ENCODE measurements at regions not wholly inside any gene's neighbourhood (a gene's known extent, or its start where the extent isn't known, plus 50 kb on each side); places are given as distances from the start of the nearest gene placed in this dataset.

DNA sequence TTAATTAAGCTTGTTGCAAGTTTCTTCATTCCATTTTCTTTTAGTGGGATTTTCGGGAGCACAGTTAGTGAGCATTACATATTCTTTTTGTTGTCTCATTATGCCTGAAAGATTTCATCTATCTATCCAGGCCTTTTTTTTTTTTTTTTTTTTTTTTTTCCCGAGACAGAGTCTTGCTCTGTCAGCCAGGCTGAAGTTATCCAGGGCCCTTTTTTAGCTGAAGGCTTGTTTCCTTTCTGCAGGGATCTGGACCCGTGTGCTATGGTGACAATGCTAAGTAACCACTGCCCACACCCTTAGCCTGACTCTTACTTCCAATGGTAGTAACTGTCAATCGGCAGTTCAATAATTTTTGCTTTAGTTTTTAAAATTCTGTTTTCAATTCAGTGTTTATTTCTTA is 190.8 kb upstream of the MTPN start:
- Histone ChIP-seq H3K27ac (no peak overlapping the region), H3K36me3 (no peaks in the 10 kb centered on the region), H3K4me1 (no peaks in the 10 kb centered on the region), H3K4me3 (no peak overlapping the region), H3K27me3 (no peaks in the 10 kb centered on the region), H3K9me3 (no peaks in the 10 kb centered on the region)
- no peak for ATAC-seq
- WGBS (ENCODE audit: insufficient coverage, low coverage, low lambda C conversion rate, missing lambda C conversion rate) = 28% methylated on average over 4 of the region's 4 CpGs
- TF ChIP-seq, protein P1, sequence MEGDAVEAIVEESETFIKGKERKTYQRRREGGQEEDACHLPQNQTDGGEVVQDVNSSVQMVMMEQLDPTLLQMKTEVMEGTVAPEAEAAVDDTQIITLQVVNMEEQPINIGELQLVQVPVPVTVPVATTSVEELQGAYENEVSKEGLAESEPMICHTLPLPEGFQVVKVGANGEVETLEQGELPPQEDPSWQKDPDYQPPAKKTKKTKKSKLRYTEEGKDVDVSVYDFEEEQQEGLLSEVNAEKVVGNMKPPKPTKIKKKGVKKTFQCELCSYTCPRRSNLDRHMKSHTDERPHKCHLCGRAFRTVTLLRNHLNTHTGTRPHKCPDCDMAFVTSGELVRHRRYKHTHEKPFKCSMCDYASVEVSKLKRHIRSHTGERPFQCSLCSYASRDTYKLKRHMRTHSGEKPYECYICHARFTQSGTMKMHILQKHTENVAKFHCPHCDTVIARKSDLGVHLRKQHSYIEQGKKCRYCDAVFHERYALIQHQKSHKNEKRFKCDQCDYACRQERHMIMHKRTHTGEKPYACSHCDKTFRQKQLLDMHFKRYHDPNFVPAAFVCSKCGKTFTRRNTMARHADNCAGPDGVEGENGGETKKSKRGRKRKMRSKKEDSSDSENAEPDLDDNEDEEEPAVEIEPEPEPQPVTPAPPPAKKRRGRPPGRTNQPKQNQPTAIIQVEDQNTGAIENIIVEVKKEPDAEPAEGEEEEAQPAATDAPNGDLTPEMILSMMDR (IDR thresholded peaks at IDR 0.05) = no peak
- no peak for TF ChIP-seq POLR2A (IDR thresholded peaks at IDR 0.05)
- DNase-seq = no peak
- intact Hi-C loops (cut with DNase I) = no loop called here

DNA sequence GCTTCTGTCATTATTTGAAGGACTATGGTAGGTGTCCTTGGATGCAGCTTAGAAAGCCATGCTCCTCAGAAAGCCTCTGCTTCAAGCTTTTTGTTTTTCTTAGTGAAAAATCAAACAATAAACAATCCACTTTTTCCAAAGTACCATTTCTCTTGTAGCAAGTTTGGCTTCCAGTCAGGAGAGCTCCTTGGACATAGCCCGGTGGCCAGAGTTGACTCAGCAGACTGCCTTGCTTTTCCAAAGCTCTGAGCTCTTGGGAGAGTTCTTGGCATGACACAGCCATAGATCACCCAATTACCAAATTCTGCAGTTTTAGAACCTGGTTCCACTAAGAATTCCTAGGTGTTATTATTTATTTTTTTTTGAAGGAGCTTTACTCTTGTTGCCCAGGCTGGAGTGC is 189.4 kb upstream of the MTPN start:
- TF ChIP-seq POLR2A (IDR thresholded peaks at IDR 0.05) = no peak
- TF ChIP-seq, protein P1 (IDR thresholded peaks at IDR 0.05) = no peak
- Histone ChIP-seq H3K9me3 (no peaks in the 10 kb centered on the region), H3K4me3 (no peak overlapping the region), H3K27ac (no peak overlapping the region), H3K36me3 (no peaks in the 10 kb centered on the region), H3K27me3 (no peaks in the 10 kb centered on the region), H3K4me1 (no peaks in the 10 kb centered on the region)
- intact Hi-C loops (cut with DNase I) = no loop called here
- no peak for ATAC-seq
- 67% methylated on average over 1 of the region's 1 CpG for WGBS (ENCODE audit: insufficient coverage, low coverage, low lambda C conversion rate, missing lambda C conversion rate)
- DNase-seq = no peak

DNA sequence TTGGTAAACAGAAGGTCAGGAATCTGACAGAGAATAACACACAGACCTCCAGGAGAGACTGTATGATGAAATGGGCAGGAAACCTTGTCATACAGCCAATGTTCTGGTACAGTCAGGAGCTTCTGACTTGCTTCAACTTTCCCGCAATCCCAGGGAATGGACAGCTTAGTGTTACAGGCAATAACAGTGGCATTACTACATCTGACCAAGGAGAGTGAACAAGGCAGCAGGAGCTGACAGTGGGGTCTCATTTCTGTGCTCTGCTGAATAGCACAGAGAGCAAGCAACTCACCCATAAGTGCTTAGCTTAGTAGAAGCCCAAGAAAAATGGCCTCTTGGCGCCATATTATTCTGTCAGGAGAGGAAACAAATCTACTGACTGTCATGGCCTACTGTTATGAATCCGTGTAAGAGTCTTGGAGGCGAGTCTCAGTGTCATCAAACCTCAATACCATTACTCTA is 186.2 kb upstream of the MTPN start:
- no peak for ATAC-seq
- Histone ChIP-seq H3K4me1 (no peaks in the 10 kb centered on the region), H3K4me3 (no peak overlapping the region), H3K27ac (no peak overlapping the region), H3K27me3 (no peaks in the 10 kb centered on the region), H3K36me3 (no peaks in the 10 kb centered on the region), H3K9me3 (no peaks in the 10 kb centered on the region)
- intact Hi-C loops (cut with DNase I) = no loop called here
- TF ChIP-seq, protein P1 (IDR thresholded peaks at IDR 0.05) = no peak
- no peak for TF ChIP-seq POLR2A (IDR thresholded peaks at IDR 0.05)
- 71% methylated on average over 4 of the region's 4 CpGs for WGBS (ENCODE audit: insufficient coverage, low coverage, low lambda C conversion rate, missing lambda C conversion rate)
- no peak for DNase-seq

DNA sequence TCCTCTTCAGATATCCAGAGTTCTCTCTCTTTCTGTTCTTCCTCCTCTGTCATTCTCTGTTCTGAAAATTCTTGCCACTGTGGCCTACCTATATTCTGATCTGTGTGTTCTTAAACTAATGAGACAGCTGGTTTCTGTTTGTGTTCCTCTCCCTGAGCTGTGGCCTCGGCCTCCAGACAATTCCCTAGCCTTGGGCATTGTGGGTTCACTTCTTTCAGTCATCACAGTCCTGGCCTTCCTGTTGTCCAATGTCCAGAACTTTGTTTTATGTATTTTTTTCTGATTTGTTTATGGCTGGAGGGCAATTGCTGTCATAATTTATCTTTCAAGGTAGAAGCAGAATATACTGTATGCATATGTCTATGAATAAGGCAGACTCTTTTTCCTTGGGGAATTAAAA is 173.2 kb upstream of the MTPN start:
- intact Hi-C loops (cut with DNase I) = no loop called here
- WGBS (ENCODE audit: insufficient coverage, low coverage, low lambda C conversion rate, missing lambda C conversion rate) = 36% methylated on average over 1 of the region's 1 CpG

More for the DNA sequence above, 173.2 kb upstream of the MTPN start:
- H3K36me3 ChIP-seq = no peaks in the 10 kb centered on the region
- TF ChIP-seq, protein P1 (IDR thresholded peaks at IDR 0.05) = no peak
- no peak for TF ChIP-seq POLR2A (IDR thresholded peaks at IDR 0.05)
- H3K9me3 ChIP-seq = no peaks in the 10 kb centered on the region
- ATAC-seq (no peak), DNase-seq (no peak)
- no peak overlapping the region for H3K4me3 ChIP-seq
- H3K27me3 ChIP-seq = no peaks in the 10 kb centered on the region
- H3K4me1 ChIP-seq = no peaks in the 10 kb centered on the region
- no peak overlapping the region for H3K27ac ChIP-seq
